ENCODE measurements at regions not wholly inside any gene's neighbourhood (a gene's known extent, or its start where the extent isn't known, plus 50 kb on each side); places are given as distances from the start of the nearest gene placed in this dataset.

GRCh38 chr7:132635127-132635526 is 58.9 kb upstream of the PLXNA4 start:
- no peak for TF ChIP-seq REST (IDR thresholded peaks at IDR 0.05; ENCODE audit: insufficient read depth in 1 of 2, low read depth in 2 of 2, low read length in 1 of 2)
- no peak for TF ChIP-seq CTCF (IDR thresholded peaks at IDR 0.05)
- no peak for TF ChIP-seq POLR2AphosphoS5 (IDR thresholded peaks at IDR 0.05; ENCODE audit: low read depth, low read length)
- TF ChIP-seq SIN3A (IDR thresholded peaks at IDR 0.05; ENCODE audit: borderline replicate concordance, insufficient read depth, low read depth, low read length): no peak

Data from Panc1 (cell line).